H7 (cell line): ENCODE measurements at regions not wholly inside any gene's neighbourhood (a gene's known extent, or its start where the extent isn't known, plus 50 kb on each side); places are given as distances from the start of the nearest gene placed in this dataset.

Experiments used
- DNase-seq: peaks from one replicate; pipeline ENCODE4 v3.0.0; 2012
- H3K27me3 ChIP-seq: 2 replicates; pipeline ENCODE4 v1.6.0; 2011; ENCODE audit warnings: mild to moderate bottlenecking, low read length; ENCODE audit not compliant: control insufficient read depth, insufficient read depth
- H3K36me3 ChIP-seq: replicated peaks from 2 replicates; pipeline ENCODE4 v1.5.1; 2011; ENCODE audit warnings: low read length; ENCODE audit not compliant: control insufficient read depth, insufficient read depth
- H3K4me3 ChIP-seq: 2 replicates; pipeline ENCODE4 v1.5.1; 2011; ENCODE audit warnings: low read depth, mild to moderate bottlenecking, control low read depth, low read length, moderate library complexity; ENCODE audit not compliant: insufficient read depth

GRCh38 chr15:36090286-36090946 is 489.0 kb upstream of the CDIN1 start:
- no peak overlapping the region for H3K4me3 ChIP-seq

GRCh38 chr15:36106640-36107335 is 472.6 kb upstream of the CDIN1 start:
- no peak overlapping the region for H3K4me3 ChIP-seq
- H3K27me3 ChIP-seq = no peaks in the 10 kb centered on the region
- DNase-seq = no peak
- no peaks in the 10 kb centered on the region for H3K36me3 ChIP-seq

More at GRCh38 chr15:36090286-36090946, 489.0 kb upstream of the CDIN1 start:
- Histone ChIP-seq H3K36me3 (no peaks in the 10 kb centered on the region), H3K27me3 (no peaks in the 10 kb centered on the region)
- DNase-seq = peak; percentile 6

GRCh38 chr15:36108541-36108940 is 470.9 kb upstream of the CDIN1 start:
- no peaks in the 10 kb centered on the region for H3K27me3 ChIP-seq
- DNase-seq = no peak
- H3K4me3 ChIP-seq = no peak overlapping the region
- no peaks in the 10 kb centered on the region for H3K36me3 ChIP-seq

GRCh38 chr15:36109943-36110658 is 469.3 kb upstream of the CDIN1 start:
- DNase-seq = no peak
- H3K36me3 ChIP-seq = no peaks in the 10 kb centered on the region
- H3K27me3 ChIP-seq = no peaks in the 10 kb centered on the region
- H3K4me3 ChIP-seq = no peak overlapping the region

GRCh38 chr15:36110659-36110993 is 468.8 kb upstream of the CDIN1 start:
- Histone ChIP-seq H3K27me3 (no peaks in the 10 kb centered on the region), H3K4me3 (no peak overlapping the region), H3K36me3 (no peaks in the 10 kb centered on the region)
- no peak for DNase-seq

GRCh38 chr15:36117296-36117787 is 462.1 kb upstream of the CDIN1 start:
- DNase-seq = no peak
- Histone ChIP-seq H3K36me3 (no peaks in the 10 kb centered on the region), H3K27me3 (no peaks in the 10 kb centered on the region), H3K4me3 (no peak overlapping the region)

GRCh38 chr15:36126194-36126593 is 453.2 kb upstream of the CDIN1 start:
- H3K36me3 ChIP-seq = no peaks in the 10 kb centered on the region
- no peak for DNase-seq

GRCh38 chr15:36130641-36131310 is 448.6 kb upstream of the CDIN1 start:
- H3K27me3 ChIP-seq = no peaks in the 10 kb centered on the region
- H3K4me3 ChIP-seq = no peak overlapping the region
- no peak for DNase-seq
- H3K36me3 ChIP-seq = no peaks in the 10 kb centered on the region

More at GRCh38 chr15:36126194-36126593, 453.2 kb upstream of the CDIN1 start:
- H3K4me3 ChIP-seq = no peak overlapping the region
- no peaks in the 10 kb centered on the region for H3K27me3 ChIP-seq

- no peak for DNase-seq
- no peaks in the 10 kb centered on the region for H3K27me3 ChIP-seq
- H3K36me3 ChIP-seq = no peaks in the 10 kb centered on the region
These were observed 445.7 kb upstream of the CDIN1 start for GRCh38 chr15:36133742-36134141.

GRCh38 chr15:36136049-36136448 is 443.4 kb upstream of the CDIN1 start:
- Histone ChIP-seq H3K27me3 (no peaks in the 10 kb centered on the region), H3K36me3 (no peaks in the 10 kb centered on the region), H3K4me3 (no peak overlapping the region)
- no peak for DNase-seq

More at GRCh38 chr15:36133742-36134141, 445.7 kb upstream of the CDIN1 start:
- no peak overlapping the region for H3K4me3 ChIP-seq

- Histone ChIP-seq H3K4me3 (no peak overlapping the region), H3K27me3 (no peaks in the 10 kb centered on the region), H3K36me3 (no peaks in the 10 kb centered on the region)
- DNase-seq = no peak
These were observed 426.5 kb upstream of the CDIN1 start for GRCh38 chr15:36152936-36153335.

GRCh38 chr15:36156879-36157427 is 422.5 kb upstream of the CDIN1 start:
- H3K4me3 ChIP-seq = no peak overlapping the region
- no peaks in the 10 kb centered on the region for H3K36me3 ChIP-seq
- H3K27me3 ChIP-seq = no peaks in the 10 kb centered on the region
- no peak for DNase-seq

GRCh38 chr15:36160351-36160750 is 419.1 kb upstream of the CDIN1 start:
- no peaks in the 10 kb centered on the region for H3K36me3 ChIP-seq
- no peak overlapping the region for H3K4me3 ChIP-seq
- H3K27me3 ChIP-seq = no peaks in the 10 kb centered on the region
- no peak for DNase-seq

GRCh38 chr15:36161108-36161507 is 418.3 kb upstream of the CDIN1 start:
- no peaks in the 10 kb centered on the region for H3K27me3 ChIP-seq
- no peak for DNase-seq
- no peak overlapping the region for H3K4me3 ChIP-seq
- H3K36me3 ChIP-seq = no peaks in the 10 kb centered on the region
